SK-N-SH (cell line): ENCODE measurements at regions not wholly inside any gene's neighbourhood (a gene's known extent, or its start where the extent isn't known, plus 50 kb on each side); places are given as distances from the start of the nearest gene placed in this dataset.

Experiments used
- CTCF ChIP-seq: fragments of 200-600 bp; sonication (generic); IDR thresholded peaks from 2 replicates; pipeline ENCODE4 v1.6.1; 2017; ENCODE audit warnings: antibody characterized with exemption, mild to moderate bottlenecking, moderate library complexity
- MXI1 ChIP-seq: IDR thresholded peaks from 2 replicates; pipeline ENCODE4 v1.6.1; 2012; ENCODE audit warnings: mild to moderate bottlenecking, low read depth, low read length, improper control_type of control experiment
- SIN3A ChIP-seq: IDR thresholded peaks from 2 replicates; pipeline ENCODE4 v1.6.1; 2012; ENCODE audit warnings: low read depth, mild to moderate bottlenecking, low read length, moderate library complexity, borderline replicate concordance

GRCh38 chr4:179392787-179393186 lies 1950.5 kb upstream of the AGA start:
- TF ChIP-seq MXI1 (no peak), SIN3A (no peak), CTCF (no peak)
